ENCODE measurements at regions not wholly inside any gene's neighbourhood (a gene's known extent, or its start where the extent isn't known, plus 50 kb on each side); places are given as distances from the start of the nearest gene placed in this dataset.

GRCh38 chr1:78436961-78437360 is 53.8 kb upstream of the PTGFR start:
- no peak for DNase-seq

GRCh38 chr1:78437396-78437795 is 53.4 kb upstream of the PTGFR start:
- no peak for DNase-seq

- DNase-seq = no peak
Observed at GRCh38 chr1:78437941-78438340, 52.8 kb upstream of the PTGFR start.

- DNase-seq = no peak
Observed at GRCh38 chr1:78440381-78440793, 50.4 kb upstream of the PTGFR start.
